PC-3 (cell line): ENCODE measurements at regions not wholly inside any gene's neighbourhood (a gene's known extent, or its start where the extent isn't known, plus 50 kb on each side); places are given as distances from the start of the nearest gene placed in this dataset.

Experiments used
- ATAC-seq: fragments of 200-7000 bp; cut with Tn5 transposase; 2 replicates; pipeline ENCODE4 v1.9.1; 2020; ENCODE audit warnings: mild to moderate bottlenecking, moderate library complexity
- BruUV-seq: library from RNA; stranded (reverse); fragments of 400-500 nt; replicated peaks from 2 replicates; lab custom pipeline; 2021; lab: Mats Ljungman, UMichigan
- CTCF ChIA-PET: fragments of 300-600 bp; sonication (Branson Sonifier 250); formaldehyde crosslinking; loops from one replicate; lab custom pipeline; 2022; ENCODE audit warnings: antibody characterized with exemption; lab: Charles Lee
- POLR2A ChIA-PET: fragments of 300-600 bp; sonication (Branson Sonifier 250); formaldehyde crosslinking; loops from one replicate; lab custom pipeline; 2022; ENCODE audit warnings: antibody characterized with exemption; ENCODE audit not compliant: unreplicated experiment; lab: Charles Lee
- DNase-seq: peaks from one replicate; pipeline ENCODE4 v3.0.0-alpha.2; 2015
- H2AFZ ChIP-seq: fragments of 300-600 bp; sonication (generic); 2 replicates; pipeline ENCODE4 v1.6.0; 2016; ENCODE audit warnings: antibody characterized with exemption, low read length
- H3F3A ChIP-seq: fragments of 300-600 bp; sonication (generic); one replicate; pipeline ENCODE4 v1.6.0; 2017; ENCODE audit warnings: antibody characterized with exemption, low read length, control low read depth, mild to moderate bottlenecking; ENCODE audit not compliant: unreplicated experiment
- H3K27ac ChIP-seq: fragments of 300-600 bp; sonication (generic); 2 replicates; pipeline ENCODE4 v1.5.1; 2016; ENCODE audit warnings: mild to moderate bottlenecking, low read length
- H3K27me3 ChIP-seq: fragments of 300-600 bp; sonication (generic); 2 replicates; pipeline ENCODE4 v1.6.1; 2016; ENCODE audit warnings: low read length, mixed read lengths
- H3K36me3 ChIP-seq: fragments of 300-600 bp; sonication (generic); 2 replicates; pipeline ENCODE4 v1.6.1; 2016; ENCODE audit warnings: low read depth, mixed run types, low read length, mixed read lengths
- H3K4me1 ChIP-seq: fragments of 300-600 bp; sonication (generic); 2 replicates; pipeline ENCODE4 v1.5.1; 2016; ENCODE audit warnings: low read length; ENCODE audit not compliant: insufficient read depth
- H3K4me2 ChIP-seq: fragments of 300-600 bp; sonication (generic); 2 replicates; pipeline ENCODE4 v1.6.0; 2016; ENCODE audit warnings: low read length
- H3K4me3 ChIP-seq: fragments of 300-600 bp; sonication (generic); 2 replicates; pipeline ENCODE4 v1.5.1; 2016; ENCODE audit warnings: mild to moderate bottlenecking, low read length, mixed read lengths
- H3K79me2 ChIP-seq: fragments of 300-600 bp; sonication (generic); 2 replicates; pipeline ENCODE4 v1.6.1; 2017; ENCODE audit warnings: low read length, mixed read lengths
- H3K9ac ChIP-seq: fragments of 300-600 bp; sonication (generic); 2 replicates; pipeline ENCODE4 v1.6.0; 2016; ENCODE audit warnings: mild to moderate bottlenecking, low read length
- H3K9me2 ChIP-seq: fragments of 300-600 bp; sonication (generic); replicated peaks from 2 replicates; pipeline ENCODE4 v1.6.1; 2016; ENCODE audit warnings: mixed run types, low read length, mixed read lengths
- H3K9me3 ChIP-seq: fragments of 300-600 bp; sonication (generic); 2 replicates; pipeline ENCODE4 v1.6.1; 2016; ENCODE audit warnings: low read length, mixed read lengths
- H4K20me1 ChIP-seq: fragments of 300-600 bp; sonication (generic); 2 replicates; pipeline ENCODE4 v1.6.1; 2016; ENCODE audit warnings: low read length, mixed read lengths
- CTCF ChIP-seq: fragments of 300-600 bp; sonication (generic); conservative IDR thresholded peaks from 2 replicates; pipeline ENCODE4 v1.5.1; 2017; ENCODE audit warnings: antibody characterized with exemption, low read depth, mild to moderate bottlenecking, low read length
- EZH2 ChIP-seq: fragments of 300-600 bp; sonication (generic); IDR thresholded peaks from one replicate; pipeline ENCODE4 v1.6.1; 2017; ENCODE audit warnings: antibody characterized with exemption, mild to moderate bottlenecking, low read length; ENCODE audit not compliant: unreplicated experiment
- EZH2phosphoT487 ChIP-seq: fragments of 300-600 bp; sonication (generic); IDR thresholded peaks from 2 replicates; pipeline ENCODE4 v1.6.1; 2018; ENCODE audit warnings: mild to moderate bottlenecking, antibody characterized with exemption, low read length, borderline replicate concordance
- intact Hi-C: fragments of 100-400 bp; cut with micrococcal nuclease; formaldehyde crosslinking; loops from 2 replicates; pipeline ENCODE4 v1.9.0; 2023

DNA sequence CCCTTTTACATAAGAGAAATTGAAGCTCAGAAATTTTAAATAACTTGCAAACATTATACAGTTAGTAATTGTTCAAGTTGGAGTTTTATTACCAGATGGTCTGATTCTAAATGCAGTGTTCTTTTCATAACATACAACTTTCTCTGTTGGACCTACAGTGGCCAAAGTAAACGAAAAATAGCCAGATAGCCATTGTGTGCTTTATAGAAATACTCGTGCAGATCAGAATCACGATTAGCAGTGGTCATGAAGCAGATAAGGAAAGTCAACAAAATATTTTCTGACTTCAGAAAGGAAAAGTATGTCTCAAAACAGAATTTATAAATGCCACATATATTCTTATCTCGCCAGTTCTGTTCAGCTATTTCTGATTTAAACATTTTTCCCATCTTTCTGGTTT, 436.9 kb downstream of the CNTN6 start:
- Histone ChIP-seq H3K9ac (no peak overlapping the region), H3K36me3 (no peaks in the 10 kb centered on the region), H3K4me2 (no peak overlapping the region), H3F3A (no peaks in the 10 kb centered on the region), H3K9me3 (0 out of 2 replicates have a peak, but pooled peaks cover 3% of the 10 kb centered on the region), H3K27ac (no peak overlapping the region), H3K4me1 (no peaks in the 10 kb centered on the region), H3K9me2 (no peaks in the 10 kb centered on the region), H3K27me3 (no peaks in the 10 kb centered on the region), H2AFZ (no peak overlapping the region), H3K4me3 (no peak overlapping the region), H4K20me1 (no peaks in the 10 kb centered on the region), H3K79me2 (no peaks in the 10 kb centered on the region)
- ChIA-PET POLR2A (no interaction called here), CTCF (no interaction called here)
- BruUV-seq, result no TSS peak
- ATAC-seq (no peak), DNase-seq (no peak)
- intact Hi-C loops, result no loop called here
- TF ChIP-seq EZH2, result no peak
- no peak for TF ChIP-seq CTCF
- TF ChIP-seq EZH2phosphoT487, result no peak

DNA sequence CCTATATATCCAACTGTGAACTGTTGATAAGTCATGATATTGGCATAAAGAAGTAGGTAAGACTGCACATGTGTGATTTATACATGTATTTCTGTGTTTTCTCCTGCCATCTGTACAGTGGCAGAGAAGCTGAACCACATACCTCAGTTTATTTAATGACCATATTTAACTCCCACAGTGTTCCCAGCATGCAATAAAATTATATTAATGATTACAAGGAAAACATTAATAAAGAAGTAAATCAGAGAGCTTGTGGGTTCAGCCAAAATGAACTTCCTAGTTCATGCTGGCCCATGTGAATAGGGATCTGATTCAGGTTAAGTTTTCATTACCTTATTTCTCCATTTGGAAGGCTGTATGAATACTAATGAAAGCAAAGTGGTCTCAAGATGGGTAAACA, 439.2 kb downstream of the CNTN6 start:
- Histone ChIP-seq H3K27ac (no peak overlapping the region), H2AFZ (no peak overlapping the region), H4K20me1 (no peaks in the 10 kb centered on the region), H3K9ac (no peak overlapping the region), H3K27me3 (no peaks in the 10 kb centered on the region), H3K9me3 (peaks cover 13% of the 10 kb centered on the region), H3K4me2 (no peak overlapping the region), H3K36me3 (no peaks in the 10 kb centered on the region), H3K4me1 (no peaks in the 10 kb centered on the region), H3F3A (no peaks in the 10 kb centered on the region), H3K4me3 (no peak overlapping the region), H3K79me2 (no peaks in the 10 kb centered on the region), H3K9me2 (no peaks in the 10 kb centered on the region)
- CTCF ChIA-PET, result no interaction called here
- no TSS peak for BruUV-seq
- intact Hi-C loops, result no loop called here
- no peak for TF ChIP-seq EZH2phosphoT487
- no peak for TF ChIP-seq EZH2
- TF ChIP-seq CTCF, result no peak
- POLR2A ChIA-PET, result no interaction called here
- no peak for DNase-seq
- ATAC-seq, result no peak

DNA sequence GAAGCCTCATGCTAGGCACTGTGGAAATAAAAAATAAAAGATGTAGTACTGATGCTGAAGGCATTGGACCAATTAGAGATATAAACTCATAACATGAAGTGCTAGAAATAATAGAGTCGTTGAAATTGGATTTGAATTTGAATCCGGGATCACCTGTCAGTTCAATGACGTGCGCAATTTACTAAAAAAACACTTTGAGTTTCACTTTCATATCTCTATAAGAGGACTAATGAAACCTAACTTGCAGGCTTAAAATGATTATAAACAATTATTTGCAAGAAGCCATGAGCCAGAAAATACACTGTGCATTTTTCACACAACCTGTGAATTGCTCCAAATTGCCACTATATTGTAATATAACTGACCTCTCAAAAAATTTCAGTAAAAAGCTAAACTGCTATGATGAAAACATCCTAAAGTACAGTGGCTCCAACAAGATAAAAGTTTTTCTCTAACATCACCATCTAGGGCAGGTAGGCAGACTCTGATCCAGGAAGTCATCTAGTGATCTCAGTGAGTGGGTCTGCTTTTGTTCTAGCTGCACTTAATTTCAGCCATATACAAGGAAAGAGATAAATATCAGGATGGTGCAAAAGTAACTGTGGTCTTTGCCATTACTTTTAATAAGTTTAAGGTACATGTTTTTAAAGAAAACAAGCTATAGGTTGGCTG, 440.2 kb downstream of the CNTN6 start:
- no peaks in the 10 kb centered on the region for H3K9me2 ChIP-seq
- POLR2A ChIA-PET, result no interaction called here
- no peak overlapping the region for H3K4me3 ChIP-seq
- H3K79me2 ChIP-seq, result no peaks in the 10 kb centered on the region
- TF ChIP-seq EZH2phosphoT487 (no peak), EZH2 (no peak), CTCF (no peak)
- ATAC-seq (no peak), DNase-seq (no peak)
- no peak overlapping the region for H2AFZ ChIP-seq
- H3K4me1 ChIP-seq, result no peaks in the 10 kb centered on the region
- CTCF ChIA-PET, result no interaction called here
- H4K20me1 ChIP-seq, result no peaks in the 10 kb centered on the region
- no peaks in the 10 kb centered on the region for H3F3A ChIP-seq
- intact Hi-C loops, result no loop called here
- no peak overlapping the region for H3K4me2 ChIP-seq
- H3K9ac ChIP-seq, result no peak overlapping the region
- peaks cover 17% of the 10 kb centered on the region for H3K9me3 ChIP-seq
- no peaks in the 10 kb centered on the region for H3K27me3 ChIP-seq
- H3K27ac ChIP-seq, result no peak overlapping the region
- no TSS peak for BruUV-seq
- H3K36me3 ChIP-seq, result no peaks in the 10 kb centered on the region
